HepG2 (cell line): ENCODE measurements at regions not wholly inside any gene's neighbourhood (a gene's known extent, or its start where the extent isn't known, plus 50 kb on each side); places are given as distances from the start of the nearest gene placed in this dataset.
A peak's percentile ranks its signal among the peaks of the same experiment; 100 is the strongest.

ENCODE experiments used
- ATAC-seq: fragments of 200-7000 bp; cut with Tn5 transposase; 3 replicates; pipeline ENCODE4 v1.9.1; 2020; ENCODE audit warnings: mild to moderate bottlenecking, moderate library complexity
- BruUV-seq: library from RNA; stranded (reverse); fragments of 400-500 nt; replicated peaks from 2 replicates; lab custom pipeline; 2021; lab: Mats Ljungman, UMichigan
- CTCF ChIA-PET: fragments of 300-600 bp; formaldehyde crosslinking; extraction: SDS; loops from one replicate; lab custom pipeline; 2021; ENCODE audit warnings: low total read pairs, inconsistent platforms, low intra/inter-chr PET ratio; lab: Yijun Ruan, JAX
- POLR2A ChIA-PET: fragments of 350-600 bp; sonication (Branson Sonifier 250); formaldehyde crosslinking; loops from one replicate; lab custom pipeline; 2020; ENCODE audit warnings: antibody characterized with exemption, inconsistent platforms; lab: Yijun Ruan, JAX
- DNase-seq: peaks from one replicate; pipeline ENCODE4 v3.0.0-alpha.2; 2015; ENCODE audit warnings: low spot score
- FAIRE-seq: peaks from 3 replicates; lab custom pipeline; 2011; peaks lifted over from hg19 to GRCh38; lab: Jason Lieb, UNC
- H2AFZ ChIP-seq: one replicate; pipeline ENCODE4 v1.6.1; 2011; ENCODE audit warnings: low read length, inconsistent platforms
- H3K27ac ChIP-seq: fragments of 300-600 bp; 3 replicates; pipeline ENCODE4 v1.8.0; 2011; ENCODE audit warnings: mixed run types, mild to moderate bottlenecking, mixed read lengths, low read length, inconsistent platforms; ENCODE audit not compliant: insufficient read depth; ENCODE audit errors: extremely low read length
- H3K27me3 ChIP-seq, 2 experiments: fragments of 200-600 bp in 1 of 2; 2 replicates in 1 of 2; 3 replicates in 1 of 2; pipeline versions ENCODE4 v1.6.0 to v1.8.0; 2011; ENCODE audit warnings: low read length in 2 of 2, mild to moderate bottlenecking in 2 of 2, moderate library complexity in 2 of 2, inconsistent platforms in 1 of 2; ENCODE audit not compliant: insufficient read depth in 2 of 2, control insufficient read depth in 1 of 2
- H3K36me3 ChIP-seq, 2 experiments: fragments of 200-600 bp in 1 of 2; replicated peaks in 1 of 2; 2 replicates in 1 of 2; 3 replicates in 1 of 2; pipeline versions ENCODE4 v1.5.1 to v1.8.0; 2011; ENCODE audit warnings: low read length in 2 of 2, inconsistent platforms in 1 of 2; ENCODE audit not compliant: insufficient read depth in 2 of 2, control insufficient read depth in 1 of 2
- H3K4me1 ChIP-seq: 2 replicates; pipeline ENCODE4 v1.5.1; 2012; ENCODE audit warnings: low read length, inconsistent platforms; ENCODE audit not compliant: insufficient read depth
- H3K4me2 ChIP-seq: 2 replicates; pipeline ENCODE4 v1.6.0; 2011; ENCODE audit warnings: low read depth, low read length, inconsistent platforms
- H3K4me3 ChIP-seq, 3 experiments: fragments of 200-600 bp in 1 of 3; sonication (generic), shearing (Covaris generic) in 1 of 3; replicated peaks in 1 of 3; 2 replicates each; pipeline ENCODE4 v1.5.1; 2011 to 2016; ENCODE audit warnings: low read length in 3 of 3, inconsistent platforms in 2 of 3, low read depth in 2 of 3, mild to moderate bottlenecking in 2 of 3, control low read depth in 1 of 3, mixed read lengths in 1 of 3; ENCODE audit not compliant: insufficient read depth in 1 of 3
- H3K79me2 ChIP-seq: one replicate; pipeline ENCODE4 v1.6.1; 2011; ENCODE audit warnings: low read length, inconsistent platforms; ENCODE audit not compliant: insufficient read depth
- H3K9ac ChIP-seq: 2 replicates; pipeline ENCODE4 v1.6.0; 2011; ENCODE audit warnings: mild to moderate bottlenecking, low read depth, low read length, inconsistent platforms; ENCODE audit not compliant: insufficient read depth
- H3K9me3 ChIP-seq: 2 replicates; pipeline ENCODE4 v1.5.1; 2012; ENCODE audit warnings: mild to moderate bottlenecking, low read length
- H4K20me1 ChIP-seq: 2 replicates; pipeline ENCODE4 v1.6.0; 2011; ENCODE audit warnings: inconsistent platforms, mild to moderate bottlenecking, low read length, moderate library complexity; ENCODE audit not compliant: insufficient read depth
- ONECUT2 ChIP-seq: sonication (generic); formaldehyde crosslinking; IDR thresholded peaks from 2 replicates; pipeline ENCODE4 v1.4.0; 2020; ENCODE audit warnings: missing genetic modification reagents
- SETDB1 ChIP-seq: sonication (generic); formaldehyde crosslinking; IDR thresholded peaks from 2 replicates; pipeline ENCODE4 v1.5.1; 2020; ENCODE audit warnings: missing genetic modification reagents, mild to moderate bottlenecking, borderline replicate concordance
- ZNF326 ChIP-seq: sonication (generic); formaldehyde crosslinking; IDR thresholded peaks from 2 replicates; pipeline ENCODE4 v1.4.0; 2020; ENCODE audit warnings: missing genetic modification reagents, borderline replicate concordance
- ZNF337 ChIP-seq: sonication (generic); formaldehyde crosslinking; IDR thresholded peaks from 2 replicates; pipeline ENCODE4 v1.5.1; 2020; ENCODE audit warnings: missing genetic modification reagents, low read depth, mild to moderate bottlenecking, borderline replicate concordance
- WGBS: methylation state at CpG from one replicate; pipeline ENCODE4 v1.1.6; 2017; ENCODE audit warnings: low lambda C conversion rate; 5-methylcytosine and 5-hydroxymethylcytosine counted together
- in situ Hi-C: cut with HindIII; loops from 2 replicates; pipeline ENCODE4 v1.10.0; 2017; ENCODE audit warnings: low pct_unique_long_range_greater_than_20kb; ENCODE audit not compliant: extremely low pct_ligation_motif_present
- intact Hi-C: fragments of 100-400 bp; cut with micrococcal nuclease; formaldehyde crosslinking; loops from one replicate; pipeline ENCODE4 v1.10.0; 2022; ENCODE audit not compliant: unreplicated experiment
- TF ChIP-seq, protein P1 (sequence below): fragments of 450-650 bp; IDR thresholded peaks from 2 replicates; pipeline ENCODE4 v1.6.1; 2016
- TF ChIP-seq, protein P2 (sequence below): sonication (generic); formaldehyde crosslinking; IDR thresholded peaks from 2 replicates; pipeline ENCODE4 v1.5.1; 2020; ENCODE audit warnings: mild to moderate bottlenecking, missing genetic modification reagents, moderate library complexity
- TF ChIP-seq, protein P3 (sequence below): sonication (generic); formaldehyde crosslinking; IDR thresholded peaks from 2 replicates; pipeline ENCODE4 v1.9.0; 2022; ENCODE audit warnings: low read depth, missing genetic modification reagents

DNA sequence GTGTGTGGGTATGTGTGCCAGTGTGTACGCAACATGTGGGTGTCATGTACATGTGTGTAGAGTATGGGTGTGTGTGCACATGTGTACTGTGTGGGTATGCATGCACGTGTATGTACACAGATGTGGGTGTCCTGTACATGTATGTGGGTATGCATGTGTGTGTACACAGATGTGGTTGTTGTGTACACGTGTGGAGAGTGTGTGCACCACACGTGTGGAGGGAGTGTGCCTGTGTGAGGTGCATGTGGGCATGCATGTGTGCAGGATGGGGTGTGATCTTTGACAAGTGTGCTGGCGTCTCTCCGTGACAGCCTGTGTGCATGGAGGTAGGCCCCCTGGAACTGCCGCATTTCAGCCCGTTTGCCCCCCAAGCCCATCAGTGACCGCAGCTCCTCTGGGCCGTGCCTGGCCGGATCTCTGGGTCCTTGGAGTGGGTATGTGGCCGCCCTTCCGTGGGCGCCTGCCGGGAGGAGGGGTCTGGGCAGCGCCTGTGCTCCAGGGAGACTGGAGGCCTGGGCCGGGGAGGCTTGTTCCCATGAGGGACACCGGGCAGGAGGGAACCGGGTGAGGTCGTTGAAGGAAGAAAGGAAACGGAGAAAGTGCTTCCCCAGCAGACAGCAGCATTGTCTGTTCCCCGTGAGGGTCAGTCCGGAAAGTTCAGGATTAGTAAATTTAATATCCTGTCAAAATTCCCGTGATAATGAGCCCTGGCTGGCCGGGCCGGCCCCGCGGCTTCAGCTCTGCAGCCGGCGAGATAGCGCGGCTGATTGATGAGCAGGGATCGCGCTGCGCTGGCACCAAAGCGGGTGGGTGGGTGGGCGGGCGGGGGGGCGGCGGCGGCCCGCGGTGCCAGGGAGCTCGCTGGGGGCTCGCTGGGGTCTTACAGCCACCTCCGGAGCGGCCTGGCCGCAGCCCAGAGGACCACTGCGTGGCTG is 91.1 kb upstream of the SOX1 start:
- Histone ChIP-seq H3K36me3 (no peaks in the 10 kb centered on the region), H3K9me3 (peaks cover 13% of the 10 kb centered on the region; the same call in 1 of the 2 replicates), H2AFZ (no peak overlapping the region), H3K4me1 (no peaks in the 10 kb centered on the region), H3K4me2 (no peak overlapping the region), H3K9ac (no peak overlapping the region), H3K4me3 (no peak overlapping the region), H3K27ac (no peak overlapping the region), H4K20me1 (no peaks in the 10 kb centered on the region), H3K79me2 (no peaks in the 10 kb centered on the region), H3K27me3 (peaks cover 0 to 37% of the 10 kb centered on the region in 2 experiments)
- intact Hi-C loops (loop anchor here (5.0 kb wide), 1 partner anchor 641 kb away; no protein-coding TSS in a partner anchor), in situ Hi-C loops (no loop called here)
- no peak for DNase-seq
- CTCF ChIA-PET: no interaction called here
- ATAC-seq: no peak
- POLR2A ChIA-PET: no interaction called here
- FAIRE-seq: no peak
- TF ChIP-seq, protein P1, sequence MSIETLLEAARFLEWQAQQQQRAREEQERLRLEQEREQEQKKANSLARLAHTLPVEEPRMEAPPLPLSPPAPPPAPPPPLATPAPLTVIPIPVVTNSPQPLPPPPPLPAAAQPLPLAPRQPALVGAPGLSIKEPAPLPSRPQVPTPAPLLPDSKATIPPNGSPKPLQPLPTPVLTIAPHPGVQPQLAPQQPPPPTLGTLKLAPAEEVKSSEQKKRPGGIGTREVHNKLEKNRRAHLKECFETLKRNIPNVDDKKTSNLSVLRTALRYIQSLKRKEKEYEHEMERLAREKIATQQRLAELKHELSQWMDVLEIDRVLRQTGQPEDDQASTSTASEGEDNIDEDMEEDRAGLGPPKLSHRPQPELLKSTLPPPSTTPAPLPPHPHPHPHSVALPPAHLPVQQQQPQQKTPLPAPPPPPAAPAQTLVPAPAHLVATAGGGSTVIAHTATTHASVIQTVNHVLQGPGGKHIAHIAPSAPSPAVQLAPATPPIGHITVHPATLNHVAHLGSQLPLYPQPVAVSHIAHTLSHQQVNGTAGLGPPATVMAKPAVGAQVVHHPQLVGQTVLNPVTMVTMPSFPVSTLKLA: peak; percentile 87
- no peak for TF ChIP-seq ONECUT2 (CRISPR knock-in tag)
- 71% methylated on average over 48 of the region's 49 CpGs for WGBS
- no TSS peak for BruUV-seq

DNA sequence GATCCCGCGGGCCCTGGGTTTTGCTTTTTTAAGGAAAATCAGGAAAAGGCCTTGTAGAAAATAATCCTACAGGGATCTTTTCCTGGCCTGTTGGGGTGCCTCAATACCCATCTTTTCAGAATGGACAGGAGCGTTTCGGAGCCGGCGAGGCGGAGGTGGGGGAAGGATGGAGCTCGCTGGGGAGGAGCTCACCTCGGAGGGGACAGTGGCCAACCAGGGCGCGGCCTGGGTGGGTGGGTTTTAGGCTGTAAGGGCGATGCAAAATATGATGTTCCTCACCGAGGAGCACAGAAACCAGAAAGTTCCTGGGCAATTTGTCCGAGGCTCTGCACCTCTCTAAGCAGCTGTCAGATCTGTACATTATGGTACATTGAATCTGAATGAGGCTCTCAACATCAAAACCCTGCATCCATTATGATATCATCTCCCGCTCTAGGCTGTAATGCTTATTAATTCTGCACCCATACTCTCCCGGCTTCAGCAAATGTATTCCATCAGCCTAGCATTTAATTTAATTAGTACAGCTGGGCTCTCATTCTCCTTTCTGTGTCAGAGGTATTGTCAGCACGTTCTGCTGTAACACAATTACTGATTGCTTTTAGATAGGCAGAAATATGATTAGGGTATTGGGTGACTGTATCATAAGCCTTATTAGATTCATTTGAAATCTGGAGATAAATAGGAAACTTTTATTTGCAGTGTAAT is 90.3 kb upstream of the SOX1 start:
- Histone ChIP-seq H3K4me1 (no peaks in the 10 kb centered on the region), H3K9me3 (peaks cover 13% of the 10 kb centered on the region; the same call in 1 of the 2 replicates), H3K79me2 (no peaks in the 10 kb centered on the region), H3K9ac (no peak overlapping the region), H3K4me2 (no peak overlapping the region), H3K27ac (no peak overlapping the region), H3K36me3 (no peaks in the 10 kb centered on the region), H3K27me3 (peaks cover 0 to 39% of the 10 kb centered on the region in 2 experiments), H2AFZ (no peak overlapping the region), H4K20me1 (no peaks in the 10 kb centered on the region), H3K4me3 (no peak overlapping the region)
- CTCF ChIA-PET: no interaction called here
- no peak for ATAC-seq
- DNase-seq: no peak
- in situ Hi-C loops (no loop called here), intact Hi-C loops (loop anchor here (5.0 kb wide), 1 partner anchor 641 kb away; no protein-coding TSS in a partner anchor)
- POLR2A ChIA-PET: no interaction called here
- WGBS: 70% methylated on average over 15 of the region's 17 CpGs
- BruUV-seq: no TSS peak
- FAIRE-seq: no peak
- TF ChIP-seq SETDB1 (CRISPR knock-in tag): no peak
- no peak for TF ChIP-seq ZNF337 (CRISPR knock-in tag)
- TF ChIP-seq, protein P2, sequence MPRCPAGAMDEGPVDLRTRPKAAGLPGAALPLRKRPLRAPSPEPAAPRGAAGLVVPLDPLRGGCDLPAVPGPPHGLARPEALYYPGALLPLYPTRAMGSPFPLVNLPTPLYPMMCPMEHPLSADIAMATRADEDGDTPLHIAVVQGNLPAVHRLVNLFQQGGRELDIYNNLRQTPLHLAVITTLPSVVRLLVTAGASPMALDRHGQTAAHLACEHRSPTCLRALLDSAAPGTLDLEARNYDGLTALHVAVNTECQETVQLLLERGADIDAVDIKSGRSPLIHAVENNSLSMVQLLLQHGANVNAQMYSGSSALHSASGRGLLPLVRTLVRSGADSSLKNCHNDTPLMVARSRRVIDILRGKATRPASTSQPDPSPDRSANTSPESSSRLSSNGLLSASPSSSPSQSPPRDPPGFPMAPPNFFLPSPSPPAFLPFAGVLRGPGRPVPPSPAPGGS: no peak
- TF ChIP-seq, protein P3, sequence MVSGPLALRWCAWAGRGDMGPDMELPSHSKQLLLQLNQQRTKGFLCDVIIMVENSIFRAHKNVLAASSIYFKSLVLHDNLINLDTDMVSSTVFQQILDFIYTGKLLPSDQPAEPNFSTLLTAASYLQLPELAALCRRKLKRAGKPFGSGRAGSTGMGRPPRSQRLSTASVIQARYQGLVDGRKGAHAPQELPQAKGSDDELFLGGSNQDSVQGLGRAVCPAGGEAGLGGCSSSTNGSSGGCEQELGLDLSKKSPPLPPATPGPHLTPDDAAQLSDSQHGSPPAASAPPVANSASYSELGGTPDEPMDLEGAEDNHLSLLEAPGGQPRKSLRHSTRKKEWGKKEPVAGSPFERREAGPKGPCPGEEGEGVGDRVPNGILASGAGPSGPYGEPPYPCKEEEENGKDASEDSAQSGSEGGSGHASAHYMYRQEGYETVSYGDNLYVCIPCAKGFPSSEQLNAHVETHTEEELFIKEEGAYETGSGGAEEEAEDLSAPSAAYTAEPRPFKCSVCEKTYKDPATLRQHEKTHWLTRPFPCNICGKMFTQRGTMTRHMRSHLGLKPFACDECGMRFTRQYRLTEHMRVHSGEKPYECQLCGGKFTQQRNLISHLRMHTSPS: no peak
- no peak for TF ChIP-seq ZNF326 (CRISPR knock-in tag)
